B cell (primary cell): ENCODE measurements at regions not wholly inside any gene's neighbourhood (a gene's known extent, or its start where the extent isn't known, plus 50 kb on each side); places are given as distances from the start of the nearest gene placed in this dataset.

Source experiments
- ATAC-seq: fragments of 200-7000 bp; cut with Tn5 transposase; one replicate; pipeline ENCODE4 v1.10.0; 2021; ENCODE audit warnings: low read depth, mild to moderate bottlenecking, moderate number of reproducible peaks, moderate library complexity
- CTCF ChIA-PET: fragments of 350-600 bp; sonication (Branson Sonifier 250); formaldehyde crosslinking; loops from one replicate; lab custom pipeline; 2021; ENCODE audit warnings: antibody characterized with exemption, inconsistent platforms; lab: Charles Lee
- POLR2A ChIA-PET: fragments of 350-600 bp; sonication (Branson Sonifier 250); formaldehyde crosslinking; loops from one replicate; lab custom pipeline; 2021; ENCODE audit warnings: antibody characterized with exemption; lab: Charles Lee
- DNase-seq: peaks from one replicate; pipeline ENCODE4 v3.0.0; 2013
- H2AFZ ChIP-seq: 2 replicates; pipeline ENCODE4 v1.6.1; 2012; ENCODE audit warnings: mild to moderate bottlenecking, low read depth, low read length; ENCODE audit not compliant: insufficient read depth, poor library complexity, severe bottlenecking
- H3K27ac ChIP-seq, 2 donors: 1 replicate in 1 of 2; 2 replicates in 1 of 2; pipeline ENCODE4 v1.5.1; 2012 to 2013; ENCODE audit warnings: low read length in 2 of 2, mild to moderate bottlenecking in 2 of 2, moderate library complexity in 1 of 2
- H3K27me3 ChIP-seq, 4 experiments: fragments of 200-600 bp in 1 of 4; sonication (generic) in 1 of 4; replicated peaks in 1 of 4; 1 replicate in 2 of 4; 2 replicates in 2 of 4; pipeline versions ENCODE4 v1.6.1 to v1.7.0; 2013 to 2016; ENCODE audit warnings: low read length in 3 of 4, mild to moderate bottlenecking in 2 of 4, mixed read lengths in 1 of 4, moderate library complexity in 1 of 4; ENCODE audit not compliant: insufficient read depth in 4 of 4, control insufficient read depth in 3 of 4; ENCODE audit errors: control extremely low read depth in 1 of 4
- H3K36me3 ChIP-seq, 2 experiments: replicated peaks in 1 of 2; 1 replicate in 1 of 2; 2 replicates in 1 of 2; pipeline versions ENCODE4 v1.6.1 to v1.7.1; 2013; ENCODE audit warnings: low read length in 1 of 2; ENCODE audit not compliant: insufficient read depth in 2 of 2, control insufficient read depth in 1 of 2; ENCODE audit errors: control extremely low read depth in 1 of 2, extremely low read depth in 1 of 2
- H3K4me1 ChIP-seq, 2 donors: fragments of 200-600 bp in 1 of 2; sonication (generic) in 1 of 2; 1 replicate in 1 of 2; 2 replicates in 1 of 2; pipeline versions ENCODE4 v1.5.1 to v1.6.1; 2013 to 2017; ENCODE audit warnings: low read length in 2 of 2; ENCODE audit not compliant: control insufficient read depth in 2 of 2, insufficient read depth in 2 of 2
- H3K4me2 ChIP-seq: replicated peaks from 2 replicates; pipeline ENCODE3; 2012; ENCODE audit warnings: mild to moderate bottlenecking, low read depth, low read length; ENCODE audit not compliant: poor library complexity, severe bottlenecking
- H3K4me3 ChIP-seq, 5 experiments: fragments of 200-600 bp in 1 of 5; sonication (generic) in 1 of 5; 1 replicate in 3 of 5; 2 replicates in 2 of 5; pipeline versions ENCODE4 v1.5.1 to v1.7.0; 2011 to 2016; ENCODE audit warnings: low read length in 4 of 5, mild to moderate bottlenecking in 4 of 5, low read depth in 2 of 5, control low read depth in 1 of 5, moderate library complexity in 1 of 5; ENCODE audit not compliant: insufficient read depth in 1 of 5; ENCODE audit errors: control extremely low read depth in 1 of 5, extremely low read depth in 1 of 5
- H3K79me2 ChIP-seq: fragments of 200-600 bp; sonication (generic); one replicate; pipeline ENCODE4 v1.6.0; 2016; ENCODE audit warnings: low read length; ENCODE audit not compliant: control insufficient read depth, insufficient read depth
- H3K9ac ChIP-seq: fragments of 200-600 bp; sonication (generic); 2 replicates; pipeline ENCODE4 v1.6.1; 2017; ENCODE audit warnings: mild to moderate bottlenecking, low read length, moderate library complexity
- H3K9me3 ChIP-seq, 3 donors: one replicate each; pipeline versions ENCODE4 v1.6.1 to v1.7.1; 2013; ENCODE audit warnings: low read length in 2 of 3; ENCODE audit not compliant: control insufficient read depth in 2 of 3, insufficient read depth in 1 of 3; ENCODE audit errors: control extremely low read depth in 1 of 3
- H4K20me1 ChIP-seq: 2 replicates; pipeline ENCODE4 v1.6.0; 2012; ENCODE audit warnings: mild to moderate bottlenecking, low read length; ENCODE audit not compliant: insufficient read depth, control insufficient read depth, poor library complexity, severe bottlenecking
- H3K27ac Mint-ChIP-seq: one replicate; pipeline ENCODE4 v1.8.0; 2021; ENCODE audit warnings: mixed read lengths
- H3K27me3 Mint-ChIP-seq: one replicate; pipeline ENCODE4 v1.8.0; 2021; ENCODE audit warnings: mixed read lengths
- H3K4me1 Mint-ChIP-seq: one replicate; pipeline ENCODE4 v1.8.0; 2021; ENCODE audit warnings: mixed read lengths
- H3K4me3 Mint-ChIP-seq: one replicate; pipeline ENCODE4 v1.8.0; 2021; ENCODE audit warnings: mixed read lengths
- H3K9me3 Mint-ChIP-seq: one replicate; pipeline ENCODE4 v1.8.0; 2022; ENCODE audit warnings: mixed read lengths; ENCODE audit not compliant: insufficient read depth
- EZH2 ChIP-seq: IDR thresholded peaks from 2 replicates; pipeline ENCODE4 v1.6.1; 2012; ENCODE audit warnings: borderline replicate concordance, low read depth, mild to moderate bottlenecking, moderate library complexity, low read length; ENCODE audit not compliant: insufficient read depth, poor library complexity, severe bottlenecking
- WGBS: methylation state at CpG from one replicate; pipeline ENCODE4 v1.1.5; 2013; ENCODE audit warnings: missing lambda C conversion rate; ENCODE audit not compliant: insufficient coverage; 5-methylcytosine and 5-hydroxymethylcytosine counted together
- intact Hi-C: fragments of 100-400 bp; cut with micrococcal nuclease; formaldehyde crosslinking; loops from one replicate; pipeline ENCODE4 v1.10.0; 2022
- TF ChIP-seq, protein P1 (sequence below): fragments of 200-600 bp; IDR thresholded peaks from one replicate; pipeline ENCODE4 v1.8.0; 2022; ENCODE audit warnings: antibody characterized with exemption, mild to moderate bottlenecking

- H3K9me3 Mint-ChIP-seq = no peaks in the 10 kb centered on the region
- no peak overlapping the region for H2AFZ ChIP-seq
- H4K20me1 ChIP-seq = no peaks in the 10 kb centered on the region
- WGBS = 3% methylated on average over 29 of the region's 35 CpGs
- H3K4me3 Mint-ChIP-seq = peak overlapping the region; percentile 84
- no peak for DNase-seq
- CTCF ChIA-PET = interaction anchor here (1.1 kb wide), 1 partner anchor 153 kb away, joined by 3 read pairs; no protein-coding TSS in a partner anchor
- TF ChIP-seq, protein P1, sequence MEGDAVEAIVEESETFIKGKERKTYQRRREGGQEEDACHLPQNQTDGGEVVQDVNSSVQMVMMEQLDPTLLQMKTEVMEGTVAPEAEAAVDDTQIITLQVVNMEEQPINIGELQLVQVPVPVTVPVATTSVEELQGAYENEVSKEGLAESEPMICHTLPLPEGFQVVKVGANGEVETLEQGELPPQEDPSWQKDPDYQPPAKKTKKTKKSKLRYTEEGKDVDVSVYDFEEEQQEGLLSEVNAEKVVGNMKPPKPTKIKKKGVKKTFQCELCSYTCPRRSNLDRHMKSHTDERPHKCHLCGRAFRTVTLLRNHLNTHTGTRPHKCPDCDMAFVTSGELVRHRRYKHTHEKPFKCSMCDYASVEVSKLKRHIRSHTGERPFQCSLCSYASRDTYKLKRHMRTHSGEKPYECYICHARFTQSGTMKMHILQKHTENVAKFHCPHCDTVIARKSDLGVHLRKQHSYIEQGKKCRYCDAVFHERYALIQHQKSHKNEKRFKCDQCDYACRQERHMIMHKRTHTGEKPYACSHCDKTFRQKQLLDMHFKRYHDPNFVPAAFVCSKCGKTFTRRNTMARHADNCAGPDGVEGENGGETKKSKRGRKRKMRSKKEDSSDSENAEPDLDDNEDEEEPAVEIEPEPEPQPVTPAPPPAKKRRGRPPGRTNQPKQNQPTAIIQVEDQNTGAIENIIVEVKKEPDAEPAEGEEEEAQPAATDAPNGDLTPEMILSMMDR = no peak
- TF ChIP-seq EZH2 = peak; percentile 62
- peak overlapping the region; percentile 70 for H3K4me2 ChIP-seq
- H3K27me3 ChIP-seq = peaks cover 0 to 64% (median 16%) of the 10 kb centered on the region in 4 experiments
- peak overlapping the region in 2 of 5 experiments; percentile 15 to 44 for H3K4me3 ChIP-seq
- H3K9ac ChIP-seq = no peak overlapping the region
- POLR2A ChIA-PET = no interaction called here
- no peaks in the 10 kb centered on the region for H3K36me3 ChIP-seq
- peaks cover 16% of the 10 kb centered on the region for H3K4me1 Mint-ChIP-seq
- H3K9me3 ChIP-seq = no peaks in the 10 kb centered on the region
- no peak overlapping the region for H3K27ac ChIP-seq
- ATAC-seq = no peak
- intact Hi-C loops = no loop called here
- H3K27me3 Mint-ChIP-seq = peaks cover 34% of the 10 kb centered on the region
- H3K79me2 ChIP-seq = no peaks in the 10 kb centered on the region
- H3K27ac Mint-ChIP-seq = no peak overlapping the region
- peaks cover 18 to 23% of the 10 kb centered on the region in 2 donors for H3K4me1 ChIP-seq
These were observed 151.1 kb upstream of the GSE1 start for GRCh38 chr16:85461814-85462713.
